GM21529 (cell line): ENCODE measurements at regions not wholly inside any gene's neighbourhood (a gene's known extent, or its start where the extent isn't known, plus 50 kb on each side); places are given as distances from the start of the nearest gene placed in this dataset.
"Not testable (repeated sequence)": the region's sequence is repeated elsewhere in the genome, so short reads cannot be mapped to it uniquely, and the experiment has no call there.

Source experiments
- ATAC-seq: cut with Tn5 transposase; IDR thresholded peaks from one replicate; pipeline ENCODE4 v1.9.1; 2021; ENCODE audit not compliant: unreplicated experiment

DNA sequence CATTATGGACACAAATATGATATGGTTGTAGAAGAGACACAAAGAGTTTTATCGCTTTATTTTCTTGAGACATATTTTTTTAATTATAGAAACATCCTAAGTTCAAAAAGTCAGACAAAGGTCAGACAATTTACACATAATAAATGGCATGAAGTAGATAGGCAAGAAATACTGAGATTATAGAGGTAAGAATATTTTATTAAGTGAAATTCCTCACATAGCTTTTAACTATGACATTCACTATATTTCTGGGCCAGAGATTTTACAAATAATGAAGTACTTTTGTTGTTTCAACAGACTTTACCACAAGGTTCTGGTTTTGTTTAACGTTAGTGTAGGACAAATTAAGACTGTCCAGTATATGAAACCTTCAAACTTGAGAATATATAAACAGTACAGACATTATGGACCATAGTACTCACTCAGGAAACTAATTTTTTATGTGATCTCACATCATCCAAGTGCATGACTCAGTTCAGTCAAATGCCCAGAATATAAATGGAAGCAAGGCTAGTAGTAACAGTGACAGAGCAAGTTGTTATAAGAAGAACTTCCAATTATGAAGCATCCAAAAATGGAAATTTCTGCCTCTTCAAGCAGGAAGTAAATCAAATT lies 394.8 kb downstream of the KCNJ2 start:
- ATAC-seq = no peak

DNA sequence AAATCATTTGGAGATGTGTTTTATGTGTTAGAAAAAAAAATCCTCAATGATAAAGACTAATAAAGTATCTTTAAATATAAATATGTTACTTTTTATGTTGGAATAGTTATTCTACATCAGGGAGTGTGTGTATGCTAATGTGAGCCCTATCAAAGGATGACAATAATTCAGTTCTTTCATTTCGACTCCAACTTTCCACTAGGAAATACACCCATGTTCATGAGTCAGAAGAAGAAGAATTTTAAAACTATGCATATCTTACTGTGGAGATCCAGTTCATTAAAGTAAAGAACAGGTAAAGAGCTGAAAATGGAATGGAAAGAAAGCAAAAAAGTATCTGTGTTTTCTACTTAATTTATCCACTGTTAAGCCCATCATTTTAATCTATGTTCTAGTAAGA lies 399.8 kb downstream of the KCNJ2 start:
- ATAC-seq = no peak

DNA sequence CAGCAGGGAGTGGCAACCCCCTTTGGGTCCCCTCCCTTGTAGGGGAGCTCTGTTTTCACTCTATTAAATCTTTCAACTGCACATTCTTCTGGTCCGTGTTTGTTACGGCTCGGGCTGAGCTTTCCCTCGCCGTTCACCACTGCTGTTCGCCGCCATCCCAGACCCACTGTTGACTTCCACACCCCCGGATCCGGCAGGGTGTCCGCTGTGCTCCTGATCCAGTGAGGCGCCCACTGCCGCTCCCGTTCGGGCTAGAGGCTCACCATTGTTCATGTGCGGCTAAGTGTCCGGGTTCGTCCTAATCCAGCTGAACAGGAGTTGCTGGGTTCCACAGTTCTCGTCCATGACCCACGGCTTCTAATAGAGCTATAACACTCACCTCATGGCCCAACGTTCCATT lies 408.1 kb downstream of the KCNJ2 start:
- no peak for ATAC-seq

DNA sequence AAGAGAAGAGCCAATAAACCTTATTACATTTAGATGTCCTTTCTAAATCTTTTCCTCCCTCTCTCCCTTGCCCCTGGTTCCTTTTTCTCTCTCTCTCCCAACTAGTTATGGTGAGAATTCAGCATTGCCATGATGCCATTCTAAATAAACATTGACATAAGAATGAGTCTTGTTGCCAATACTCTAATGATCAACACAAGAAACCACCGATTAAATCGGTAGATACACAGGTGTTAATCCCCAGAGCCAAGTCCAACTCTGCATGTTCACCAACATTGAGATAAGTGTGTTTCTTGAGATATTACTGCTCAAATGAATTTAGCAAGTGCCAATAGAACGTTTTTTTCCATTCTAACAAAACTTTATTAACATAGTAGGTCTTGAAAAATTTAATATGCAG lies 412.1 kb downstream of the KCNJ2 start:
- ATAC-seq = no peak

DNA sequence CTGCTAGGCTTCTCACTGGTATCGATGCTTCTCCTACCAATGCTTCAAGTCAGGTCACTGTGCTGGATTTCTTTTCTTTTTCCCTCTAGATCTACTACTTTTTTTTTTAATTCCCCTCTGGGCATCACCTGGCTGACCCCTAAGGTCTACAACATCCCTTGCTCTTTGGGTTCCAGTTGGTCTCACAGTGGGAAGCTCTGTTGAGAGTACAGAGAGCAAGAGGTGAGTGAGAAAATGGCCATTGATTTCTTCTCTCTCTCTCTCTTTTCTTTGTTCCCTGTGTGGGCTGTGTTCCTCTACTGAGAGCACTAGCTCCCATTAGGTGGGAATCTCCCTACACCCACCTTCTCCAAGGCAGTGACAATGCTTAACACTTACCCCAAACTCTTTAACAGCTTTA lies 413.4 kb downstream of the KCNJ2 start:
- no peak for ATAC-seq

DNA sequence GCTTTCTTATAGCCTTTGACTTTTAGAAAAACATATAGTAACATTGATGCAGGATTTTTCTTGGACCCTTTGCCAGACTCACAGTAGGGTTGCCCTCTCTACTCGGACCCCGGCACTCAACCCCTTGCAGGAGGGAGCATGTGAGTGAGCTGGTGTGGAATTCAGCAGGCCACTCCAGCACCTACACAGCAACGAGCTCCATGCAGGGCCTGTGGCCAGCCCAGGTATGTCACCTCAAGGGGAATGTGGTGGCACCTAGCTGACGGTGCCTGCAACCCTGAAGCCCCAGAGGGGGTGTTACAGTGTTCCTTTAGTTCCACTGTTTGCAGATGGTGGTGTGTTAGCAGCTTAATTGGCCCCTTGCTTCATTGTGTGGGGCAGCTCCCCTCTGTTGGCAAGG lies 414.9 kb downstream of the KCNJ2 start:
- ATAC-seq = no peak

DNA sequence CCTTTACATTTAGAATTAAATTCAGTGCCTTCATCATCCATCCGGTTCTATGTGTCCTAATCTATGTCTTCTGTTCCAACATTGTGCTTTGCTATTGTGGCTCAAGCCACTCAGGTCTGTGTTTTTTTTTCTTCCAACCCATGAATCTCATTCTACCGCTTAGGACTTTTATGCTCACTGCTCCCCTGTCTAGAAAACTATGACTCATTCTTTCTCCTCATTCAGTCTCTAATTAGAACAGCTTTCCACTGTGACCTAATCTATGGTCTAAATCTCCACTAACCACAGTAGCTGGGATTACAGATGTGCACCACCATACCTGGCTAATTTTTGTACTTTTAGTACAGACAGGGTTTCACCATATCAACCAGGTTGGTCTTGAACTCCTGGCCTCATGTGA lies 418.7 kb downstream of the KCNJ2 start:
- ATAC-seq = no peak

DNA sequence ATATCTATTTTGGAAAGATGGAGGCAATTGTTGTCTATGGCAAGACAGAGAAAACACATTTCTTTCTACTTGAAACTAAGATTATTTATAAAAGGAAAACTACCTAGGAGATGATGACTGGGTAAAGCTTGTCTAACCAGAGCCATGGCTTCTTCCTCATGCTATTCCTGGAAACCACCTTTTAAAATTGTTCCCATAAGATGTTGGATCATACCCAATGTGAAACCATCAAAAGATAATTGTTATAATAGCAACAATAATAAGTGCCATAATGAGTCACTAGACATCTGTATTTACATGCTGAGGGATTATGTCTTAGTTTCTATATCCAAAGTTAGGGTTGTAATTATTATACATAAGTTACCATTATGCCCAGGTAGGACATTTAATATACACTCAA lies 428.4 kb downstream of the KCNJ2 start:
- no peak for ATAC-seq

DNA sequence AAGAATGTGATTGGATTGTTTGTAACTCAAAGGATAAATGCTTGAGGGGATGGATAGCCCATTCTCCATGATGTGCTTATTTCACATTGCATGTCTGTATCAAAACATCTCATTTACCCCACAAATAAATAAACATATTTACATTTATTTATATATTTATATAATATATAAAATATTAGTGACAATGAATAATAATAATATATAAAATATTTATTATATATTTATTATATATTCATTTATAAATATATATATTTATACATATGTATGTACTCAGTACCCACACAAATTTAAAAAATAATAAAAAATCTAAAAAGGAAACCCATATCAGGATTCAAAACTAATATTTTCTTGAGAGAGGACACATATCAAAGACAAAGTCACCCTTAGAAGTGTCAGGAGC lies 429.9 kb downstream of the KCNJ2 start:
- ATAC-seq = no peak

DNA sequence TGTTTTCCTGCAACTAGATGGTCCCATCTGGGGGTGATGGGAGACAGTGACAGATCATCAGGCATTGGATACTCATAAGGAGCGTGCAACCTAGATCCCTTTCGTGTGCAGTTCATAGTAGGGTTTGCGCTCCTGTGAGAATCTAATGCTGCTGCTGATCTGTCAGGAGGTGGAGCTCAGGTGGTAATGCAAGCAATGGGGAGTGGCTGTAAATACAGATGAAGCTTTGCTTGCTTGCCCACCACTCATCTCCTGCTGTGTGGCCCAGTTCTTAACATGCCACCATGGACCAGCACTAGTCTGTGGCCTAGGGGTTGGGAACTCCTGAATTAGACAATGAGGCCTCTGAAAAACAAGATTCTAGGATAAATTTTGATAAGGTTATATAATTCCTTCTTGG lies 430.6 kb downstream of the KCNJ2 start:
- ATAC-seq = not testable (repeated sequence)

DNA sequence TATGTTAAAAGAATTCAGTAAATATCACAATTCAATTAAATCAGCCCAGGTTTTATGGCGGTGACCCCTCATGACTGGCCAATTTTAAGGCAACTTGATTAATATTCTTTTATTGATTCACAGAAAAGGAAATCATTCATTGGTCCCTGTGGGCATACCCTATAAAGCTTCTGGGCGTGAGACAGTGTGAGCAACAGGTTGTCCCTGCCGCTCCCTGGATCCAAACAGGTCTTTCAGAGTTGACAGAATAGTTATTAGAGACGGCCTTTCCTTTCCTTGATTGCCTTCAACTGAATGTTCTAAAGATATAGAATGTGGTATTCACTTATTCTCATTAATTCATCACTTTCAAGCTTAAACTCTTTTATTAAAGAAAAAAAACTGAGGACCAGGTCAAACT lies 433.9 kb downstream of the KCNJ2 start:
- ATAC-seq = no peak

DNA sequence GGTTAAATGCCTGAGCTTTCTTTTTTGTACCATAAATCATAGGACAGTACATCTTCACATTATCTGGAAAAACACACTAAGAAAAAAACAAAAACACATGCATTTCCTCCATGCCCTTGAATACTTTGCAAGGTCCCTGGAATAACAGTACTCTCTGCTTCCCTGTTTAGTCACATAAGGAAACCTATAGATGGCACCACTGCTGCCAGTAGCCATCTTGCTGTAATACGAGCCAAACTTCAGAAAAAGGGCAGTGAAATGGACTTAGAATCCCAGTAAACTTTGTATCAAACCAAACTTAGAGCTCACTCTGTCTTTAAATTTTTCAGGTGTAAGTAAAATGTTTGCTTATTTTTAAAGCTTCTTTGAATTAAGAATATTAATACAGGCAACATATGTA lies 435.5 kb downstream of the KCNJ2 start:
- ATAC-seq = no peak

DNA sequence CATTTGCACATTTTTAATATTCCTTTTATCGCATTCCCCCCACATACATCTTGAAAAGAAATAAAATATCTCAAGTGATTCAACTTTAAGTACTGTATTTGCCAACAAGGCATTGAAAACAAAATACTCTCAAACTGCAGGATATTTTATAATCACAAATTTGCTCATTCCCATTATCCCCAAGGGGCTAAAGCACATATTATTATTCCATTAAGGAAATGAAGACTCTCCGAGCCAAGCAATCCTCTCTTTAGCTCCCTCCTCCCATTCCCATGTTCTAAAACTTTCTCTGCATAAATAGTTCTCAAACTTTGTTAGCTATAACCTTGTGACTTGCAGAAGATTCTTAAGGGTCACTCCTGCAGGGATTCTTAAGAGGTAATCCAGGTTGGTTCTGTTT lies 436.8 kb downstream of the KCNJ2 start:
- no peak for ATAC-seq

DNA sequence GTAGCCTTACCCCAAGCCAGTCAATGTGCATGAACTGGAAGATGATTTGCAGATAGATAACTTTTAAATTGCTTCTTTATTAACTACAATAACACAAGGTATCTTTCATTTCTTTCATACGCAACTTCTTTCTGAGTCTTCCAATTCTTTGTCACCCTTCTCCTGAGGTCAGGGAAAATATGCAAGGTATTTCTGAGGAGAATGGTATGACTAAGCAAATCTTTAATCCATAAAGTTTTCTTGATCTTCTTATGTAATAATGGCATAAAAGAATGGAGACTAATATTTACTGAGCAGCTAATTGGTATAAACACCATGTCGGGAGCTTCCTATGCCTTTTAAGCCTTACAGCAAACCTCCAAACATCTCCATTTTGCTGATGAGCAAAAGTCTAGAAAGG lies 438.9 kb downstream of the KCNJ2 start:
- ATAC-seq = no peak

DNA sequence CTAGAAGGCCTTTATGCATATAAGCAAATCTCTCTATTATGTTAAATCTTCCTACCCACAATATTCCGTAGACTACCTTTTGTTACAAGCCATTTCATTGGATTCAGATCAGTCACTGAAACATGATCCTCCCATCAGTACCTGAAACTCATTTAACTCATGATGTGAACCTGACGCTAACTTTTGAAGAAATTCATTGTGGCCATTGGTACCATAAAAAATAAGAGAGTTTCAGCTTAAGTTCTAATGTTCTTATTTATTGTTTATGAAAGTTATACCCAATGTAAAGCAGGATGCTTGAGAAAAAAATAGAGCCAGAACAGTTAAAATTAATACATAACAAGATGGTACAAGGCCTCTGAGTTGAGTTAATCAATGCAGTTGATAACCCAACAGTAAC lies 439.6 kb downstream of the KCNJ2 start:
- ATAC-seq = no peak

DNA sequence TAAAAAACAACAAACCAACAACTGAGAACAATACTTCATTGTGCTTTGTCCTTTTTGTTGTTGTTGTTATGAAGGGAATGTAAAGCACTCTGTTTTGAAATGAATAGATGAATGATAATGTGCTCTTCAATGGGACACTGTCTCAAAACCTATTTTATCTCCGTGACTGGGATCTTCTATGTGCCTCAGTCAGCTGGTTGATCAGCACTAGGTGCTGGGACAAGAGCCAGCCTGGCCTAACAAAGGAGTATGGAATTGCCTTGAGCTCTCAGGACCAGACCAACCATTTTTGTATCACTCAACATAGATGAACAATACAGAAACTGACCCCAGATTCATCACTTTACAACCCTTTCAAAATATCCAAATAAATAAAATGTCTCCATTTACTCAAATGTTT lies 440.2 kb downstream of the KCNJ2 start:
- no peak for ATAC-seq

DNA sequence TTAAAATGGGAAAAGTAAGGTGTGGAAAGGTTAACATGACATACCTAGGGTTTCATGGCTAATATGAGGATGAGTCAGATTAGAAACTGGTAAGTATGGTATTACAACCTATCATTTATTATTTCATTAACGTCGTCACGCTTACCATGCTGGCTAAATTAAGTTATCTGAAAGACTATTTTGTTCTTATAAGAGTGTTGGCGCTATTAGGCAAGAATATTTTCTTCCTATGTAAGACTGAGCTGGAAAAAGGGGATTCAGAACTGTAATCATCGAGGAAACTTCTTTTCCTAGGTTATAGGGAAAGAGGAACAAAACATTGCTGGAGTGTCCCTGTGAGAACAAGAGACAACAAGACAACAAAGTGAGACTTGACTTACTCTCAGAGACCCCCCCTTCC lies 440.8 kb downstream of the KCNJ2 start:
- no peak for ATAC-seq

DNA sequence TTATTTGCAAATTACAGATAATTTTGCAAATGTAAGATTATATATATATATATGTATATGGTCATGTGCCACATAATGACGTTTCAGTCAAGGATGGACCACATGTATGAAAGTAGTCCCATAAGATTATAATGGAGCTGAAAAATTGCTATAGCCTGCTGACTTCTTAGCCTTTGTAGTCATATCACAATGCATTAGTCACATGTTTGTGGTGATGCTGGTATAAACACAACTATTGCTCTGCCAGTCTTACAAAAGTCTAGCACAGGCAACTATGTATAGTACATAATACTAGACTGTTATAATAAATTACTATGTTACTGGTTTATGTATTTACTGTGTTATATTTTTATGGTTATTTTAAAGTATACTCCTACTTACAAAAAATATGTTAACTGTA lies 444.3 kb downstream of the KCNJ2 start:
- no peak for ATAC-seq

DNA sequence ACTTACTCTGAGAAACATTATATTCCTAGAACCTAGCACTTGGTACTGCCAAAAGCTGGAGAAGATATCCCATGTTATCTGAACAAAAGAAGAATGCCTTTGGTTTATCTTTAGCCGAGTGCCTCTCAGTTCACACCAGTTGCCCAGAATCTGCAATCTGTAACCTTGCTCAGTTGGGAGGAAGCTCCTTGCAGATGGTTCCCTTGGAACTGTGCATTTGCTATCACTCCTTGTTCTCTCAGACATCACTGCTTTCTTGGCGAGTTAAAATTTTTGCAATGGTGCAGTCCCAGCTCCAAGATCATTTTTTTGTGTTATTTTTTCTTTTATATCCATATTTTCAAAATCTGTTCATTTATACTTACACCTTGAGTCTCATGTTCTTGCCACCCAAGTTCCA lies 446.5 kb downstream of the KCNJ2 start:
- ATAC-seq = no peak

DNA sequence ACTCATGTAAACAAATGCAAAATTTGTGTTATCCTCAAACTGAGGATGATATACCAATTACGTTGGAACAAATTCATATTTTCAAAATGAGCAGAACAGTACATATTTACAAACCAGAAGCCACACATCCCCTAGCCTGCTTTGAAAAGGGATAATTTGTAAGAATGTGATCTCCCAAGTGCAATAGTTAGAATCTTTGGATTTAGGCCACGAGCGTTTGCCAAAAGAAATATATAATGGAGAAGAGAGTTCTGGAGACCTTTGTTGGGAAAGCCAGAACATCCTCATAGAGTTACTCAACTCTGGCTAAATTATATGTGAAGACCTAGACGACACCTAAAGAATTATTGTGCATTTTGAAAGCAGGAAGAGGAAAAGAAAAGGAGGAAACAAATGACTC lies 449.3 kb downstream of the KCNJ2 start:
- no peak for ATAC-seq

DNA sequence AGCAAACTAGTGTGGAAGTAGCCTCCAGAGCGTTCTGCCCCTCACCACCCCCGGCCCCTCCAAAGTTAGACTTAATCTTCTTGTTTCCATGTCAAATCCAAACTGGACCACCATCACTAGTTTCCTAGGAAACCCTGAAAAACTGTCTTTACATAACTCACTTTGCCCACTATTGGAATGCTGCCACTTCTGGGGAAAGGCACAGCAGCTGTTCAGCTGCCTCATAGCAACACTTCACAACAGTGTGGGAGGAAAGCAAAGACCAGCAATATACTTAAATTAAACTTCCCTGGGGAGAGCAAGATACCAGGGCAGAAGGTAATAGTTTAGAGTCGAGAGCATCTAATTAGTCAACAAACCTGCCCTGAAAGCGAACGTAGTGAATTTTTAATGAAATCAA lies 452.2 kb downstream of the KCNJ2 start:
- no peak for ATAC-seq

DNA sequence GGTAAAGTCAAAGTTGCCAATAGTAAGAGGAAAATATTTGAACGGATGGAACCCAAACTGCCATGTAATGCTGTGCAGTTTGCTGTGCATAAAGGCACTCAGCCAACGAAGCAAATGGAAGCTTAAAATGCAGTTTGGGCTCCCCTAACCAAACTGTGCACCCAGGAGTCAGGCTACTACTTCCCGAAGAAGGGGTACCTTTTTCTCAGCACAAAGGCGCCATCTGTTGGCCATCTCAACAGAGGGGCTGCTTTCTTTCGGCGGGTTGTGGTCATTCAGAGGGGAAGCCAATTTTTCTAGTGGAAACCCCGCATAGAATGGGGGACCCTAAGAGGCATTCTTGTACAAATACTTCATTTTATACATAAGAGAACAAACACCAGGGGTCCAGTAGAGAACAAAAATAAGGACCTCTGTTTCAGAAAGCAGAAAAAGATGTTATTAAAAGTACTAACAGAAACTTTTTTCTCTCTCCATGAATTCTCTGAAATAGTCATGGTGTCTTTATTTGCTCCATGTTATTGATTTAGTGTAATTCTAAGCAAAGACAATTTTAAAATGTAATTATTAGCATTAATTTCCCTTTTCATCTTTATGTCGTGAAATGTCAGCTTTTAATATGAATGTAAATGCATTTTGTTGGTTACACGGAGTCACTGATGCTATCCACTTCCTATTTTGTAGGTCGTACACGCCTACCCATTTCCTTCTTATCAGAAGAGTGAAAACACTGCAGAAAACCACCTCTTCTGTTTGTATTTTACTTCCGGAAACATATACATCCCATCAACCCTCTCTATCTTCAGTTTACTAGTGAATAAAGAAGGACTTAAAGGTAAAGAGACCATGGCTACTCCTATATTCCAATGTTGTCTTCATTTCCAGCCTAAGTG lies 453.3 kb downstream of the KCNJ2 start:
- ATAC-seq = no peak

DNA sequence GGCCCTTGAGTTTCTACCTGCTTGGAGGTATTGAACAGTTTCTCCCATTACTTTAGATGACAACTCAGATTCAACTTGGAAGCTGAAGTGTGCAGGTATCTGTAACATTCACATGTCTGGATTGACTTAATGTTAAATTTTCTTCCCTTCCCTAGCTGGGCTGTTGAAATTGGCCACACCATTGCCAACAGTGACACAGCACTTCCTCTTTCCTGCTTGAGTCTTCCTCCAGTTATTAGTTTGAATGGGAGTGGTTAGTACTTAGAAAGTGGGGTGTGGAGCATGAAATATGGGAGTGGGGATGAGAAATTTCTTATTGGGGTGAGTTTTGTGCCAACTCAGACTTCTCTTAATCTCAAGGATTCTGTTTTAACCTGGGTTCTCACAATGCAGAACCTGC lies 454.9 kb downstream of the KCNJ2 start:
- ATAC-seq = no peak
